ENCODE measurements at regions not wholly inside any gene's neighbourhood (a gene's known extent, or its start where the extent isn't known, plus 50 kb on each side); places are given as distances from the start of the nearest gene placed in this dataset.

GRCh38 chr15:69634860-69635259 is 182.2 kb downstream of the RPLP1 start:
- FAIRE-seq (no peak), DNase-seq (ENCODE audit: insufficient read length, low spot score) (no peak)
- no peak for TF ChIP-seq CTCF (IDR thresholded peaks at IDR 0.05; ENCODE audit: insufficient read depth, missing control alignments)

- FAIRE-seq (no peak), DNase-seq (ENCODE audit: insufficient read length, low spot score) (no peak)
- TF ChIP-seq CTCF (IDR thresholded peaks at IDR 0.05; ENCODE audit: insufficient read depth, missing control alignments), result no peak
Observed at GRCh38 chr15:69636169-69636915, 183.7 kb downstream of the RPLP1 start.

GRCh38 chr15:69637818-69638217 is 185.2 kb downstream of the RPLP1 start:
- no peak for TF ChIP-seq CTCF (IDR thresholded peaks at IDR 0.05; ENCODE audit: insufficient read depth, missing control alignments)
- FAIRE-seq, result no peak
- DNase-seq (ENCODE audit: insufficient read length, low spot score), result no peak

- DNase-seq (ENCODE audit: insufficient read length, low spot score), result no peak
- no peak for FAIRE-seq
- TF ChIP-seq CTCF (IDR thresholded peaks at IDR 0.05; ENCODE audit: insufficient read depth, missing control alignments), result no peak
Observed at GRCh38 chr15:69643476-69643875, 190.9 kb downstream of the RPLP1 start.

- TF ChIP-seq CTCF (IDR thresholded peaks at IDR 0.05; ENCODE audit: insufficient read depth, missing control alignments), result no peak
- no peak for DNase-seq (ENCODE audit: insufficient read length, low spot score)
- no peak for FAIRE-seq
Observed at GRCh38 chr15:69643971-69644370, 191.4 kb downstream of the RPLP1 start.

- no peak for DNase-seq (ENCODE audit: insufficient read length, low spot score)
- FAIRE-seq, result no peak
- no peak for TF ChIP-seq CTCF (IDR thresholded peaks at IDR 0.05; ENCODE audit: insufficient read depth, missing control alignments)
Observed at GRCh38 chr15:69644876-69645275, 192.3 kb downstream of the RPLP1 start.

GRCh38 chr15:69647142-69647513 is 194.5 kb downstream of the RPLP1 start:
- FAIRE-seq (no peak), DNase-seq (ENCODE audit: insufficient read length, low spot score) (no peak)
- no peak for TF ChIP-seq CTCF (IDR thresholded peaks at IDR 0.05; ENCODE audit: insufficient read depth, missing control alignments)

All from D721Med (cell line).